Tibial artery (tissue), 4 donors: ENCODE measurements at regions not wholly inside any gene's neighbourhood (a gene's known extent, or its start where the extent isn't known, plus 50 kb on each side); places are given as distances from the start of the nearest gene placed in this dataset.

Experiments
- DNase-seq, 2 donors: peaks; one replicate each; pipeline ENCODE4 v3.0.0-alpha.2; 2019
- H3K27ac ChIP-seq, 2 donors: fragments of 200-600 bp; sonication (generic) in 1 of 2; 1 replicate in 1 of 2; 2 replicates in 1 of 2; pipeline ENCODE4 v1.5.1; 2018 to 2019; ENCODE audit warnings: mild to moderate bottlenecking in 1 of 2
- H3K27me3 ChIP-seq, 2 donors: fragments of 200-600 bp; sonication (generic) in 1 of 2; one replicate each; pipeline versions ENCODE4 v1.5.1 to v1.6.0; 2016 to 2019
- H3K36me3 ChIP-seq, 3 donors: fragments of 200-600 bp; sonication (generic) in 2 of 3; one replicate each; pipeline ENCODE4 v1.5.1; 2016 to 2019; ENCODE audit warnings: mild to moderate bottlenecking in 2 of 3
- H3K4me1 ChIP-seq, 4 donors: fragments of 200-600 bp; sonication (generic) in 2 of 4; 1 replicate in 3 of 4; 2 replicates in 1 of 4; pipeline ENCODE4 v1.5.1; 2016 to 2019
- H3K4me3 ChIP-seq, 2 donors: fragments of 200-600 bp; sonication (generic) in 1 of 2; 1 replicate in 1 of 2; 2 replicates in 1 of 2; pipeline ENCODE4 v1.5.1; 2018 to 2019; ENCODE audit warnings: mild to moderate bottlenecking in 2 of 2
- H3K9me3 ChIP-seq, 3 donors: fragments of 200-600 bp; sonication (generic) in 1 of 3; one replicate each; pipeline ENCODE4 v1.5.1; 2016 to 2019
- intact Hi-C: fragments of 100-400 bp; cut with DNase I; formaldehyde crosslinking; loops from one replicate; pipeline ENCODE4 v1.15.0; 2023; ENCODE audit warnings: low total_unique reads
- TF ChIP-seq, protein P1 (sequence below), 2 experiments: fragments of 200-600 bp in 1 of 2; fragments of 450-650 bp in 1 of 2; IDR thresholded peaks; one replicate each; pipeline ENCODE4 v1.5.1; 2017 to 2019; ENCODE audit warnings: antibody characterized with exemption in 2 of 2, mild to moderate bottlenecking in 1 of 2, moderate library complexity in 1 of 2

DNA sequence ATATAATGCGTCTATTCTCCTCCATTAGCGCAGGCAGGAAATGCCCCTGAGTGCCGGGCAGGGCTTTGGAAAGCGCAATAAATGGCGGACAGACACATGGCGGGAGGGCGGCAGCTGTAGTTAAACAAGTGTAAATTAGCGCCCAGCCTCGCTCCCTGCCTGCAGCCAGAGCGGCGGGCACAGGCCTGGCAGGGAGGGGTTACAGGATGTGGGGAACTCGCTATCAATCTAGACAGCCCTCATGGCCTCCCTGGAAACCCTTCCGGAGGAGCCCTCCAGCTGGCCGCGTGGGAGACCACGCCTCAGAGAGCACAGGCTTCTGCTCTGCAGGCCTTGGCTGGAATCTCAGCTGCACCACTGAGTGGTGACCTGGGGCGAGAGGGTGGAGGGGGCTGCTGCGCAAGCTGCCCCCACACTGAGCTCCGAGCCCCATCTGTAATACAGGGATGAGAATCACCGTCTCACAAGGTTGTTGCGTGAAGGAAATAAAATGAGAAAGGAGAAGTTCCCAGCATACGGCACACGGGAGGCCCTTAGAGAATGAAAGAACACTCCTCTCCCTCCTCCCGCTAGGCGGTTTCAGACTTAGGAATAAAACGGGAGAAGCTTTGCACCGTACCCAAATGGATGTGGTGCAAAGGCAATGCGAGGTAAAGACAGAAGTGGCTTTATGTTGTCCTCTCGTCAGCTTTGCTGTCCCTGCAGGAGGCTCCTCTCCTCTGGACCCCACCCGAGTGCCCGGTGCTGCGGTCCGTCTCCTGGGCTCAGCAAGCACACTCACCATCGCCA, 167.2 kb upstream of the POU3F1 start:
- intact Hi-C loops, result no loop called here
- H3K36me3 ChIP-seq, result no peaks in the 10 kb centered on the region
- H3K9me3 ChIP-seq, result no peaks in the 10 kb centered on the region
- H3K4me3 ChIP-seq, result no peak overlapping the region
- no peaks in the 10 kb centered on the region for H3K4me1 ChIP-seq
- TF ChIP-seq, protein P1, sequence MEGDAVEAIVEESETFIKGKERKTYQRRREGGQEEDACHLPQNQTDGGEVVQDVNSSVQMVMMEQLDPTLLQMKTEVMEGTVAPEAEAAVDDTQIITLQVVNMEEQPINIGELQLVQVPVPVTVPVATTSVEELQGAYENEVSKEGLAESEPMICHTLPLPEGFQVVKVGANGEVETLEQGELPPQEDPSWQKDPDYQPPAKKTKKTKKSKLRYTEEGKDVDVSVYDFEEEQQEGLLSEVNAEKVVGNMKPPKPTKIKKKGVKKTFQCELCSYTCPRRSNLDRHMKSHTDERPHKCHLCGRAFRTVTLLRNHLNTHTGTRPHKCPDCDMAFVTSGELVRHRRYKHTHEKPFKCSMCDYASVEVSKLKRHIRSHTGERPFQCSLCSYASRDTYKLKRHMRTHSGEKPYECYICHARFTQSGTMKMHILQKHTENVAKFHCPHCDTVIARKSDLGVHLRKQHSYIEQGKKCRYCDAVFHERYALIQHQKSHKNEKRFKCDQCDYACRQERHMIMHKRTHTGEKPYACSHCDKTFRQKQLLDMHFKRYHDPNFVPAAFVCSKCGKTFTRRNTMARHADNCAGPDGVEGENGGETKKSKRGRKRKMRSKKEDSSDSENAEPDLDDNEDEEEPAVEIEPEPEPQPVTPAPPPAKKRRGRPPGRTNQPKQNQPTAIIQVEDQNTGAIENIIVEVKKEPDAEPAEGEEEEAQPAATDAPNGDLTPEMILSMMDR (IDR thresholded peaks at IDR 0.05), result no peak
- DNase-seq, result no peak
- no peak overlapping the region for H3K27ac ChIP-seq
- peaks cover 0 to 16% of the 10 kb centered on the region in 2 donors for H3K27me3 ChIP-seq

- DNase-seq, result no peak
- Histone ChIP-seq H3K4me1 (no peaks in the 10 kb centered on the region), H3K4me3 (no peak overlapping the region), H3K27me3 (peaks cover 0 to 8% of the 10 kb centered on the region in 2 donors), H3K27ac (no peak overlapping the region), H3K9me3 (no peaks in the 10 kb centered on the region), H3K36me3 (no peaks in the 10 kb centered on the region)
- intact Hi-C loops, result no loop called here
- TF ChIP-seq, protein P1 (IDR thresholded peaks at IDR 0.05), result no peak
These were observed 164.2 kb upstream of the POU3F1 start for GRCh38 chr1:38210895-38211177.

DNA sequence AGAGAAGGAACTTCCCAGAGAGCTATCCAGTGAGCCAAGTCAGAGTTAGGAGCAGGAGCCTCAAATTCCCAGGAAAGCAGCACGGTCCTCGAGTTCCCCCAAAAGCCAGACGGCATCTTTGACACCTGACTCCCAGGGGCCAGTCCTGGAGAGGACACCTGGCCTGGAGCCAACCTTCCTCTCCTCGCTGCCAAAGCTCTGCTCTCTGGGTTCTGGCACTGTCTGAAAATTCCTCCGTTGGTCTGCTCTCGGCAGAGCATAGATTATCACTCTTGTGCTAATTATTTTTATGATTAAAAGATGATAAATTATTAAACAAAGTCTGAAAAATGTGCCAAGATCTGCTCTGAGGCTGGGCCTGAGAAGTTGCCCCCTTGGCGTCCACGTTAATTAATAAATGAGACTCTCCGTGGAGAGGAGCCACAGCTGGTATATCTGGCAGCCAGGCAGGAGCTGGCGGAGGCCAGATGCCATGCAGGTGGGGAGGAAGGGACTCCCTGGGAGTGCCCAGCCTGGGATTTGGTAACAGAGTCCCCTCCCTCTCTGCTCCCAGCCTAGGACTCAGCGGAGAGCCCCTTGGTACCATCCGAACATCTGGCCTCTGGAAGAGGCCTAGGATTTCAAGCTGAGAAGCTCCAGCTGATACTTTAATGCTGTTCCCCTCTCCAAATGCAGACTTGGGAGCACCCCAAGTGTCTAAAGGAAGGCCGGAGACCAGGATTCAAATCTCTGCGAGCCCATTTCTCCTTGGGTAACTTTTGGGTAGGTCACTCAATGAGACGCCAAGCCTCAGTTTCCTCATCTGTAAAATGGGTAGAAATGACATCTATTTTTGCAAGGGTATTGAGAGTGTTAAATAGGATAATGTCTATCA, 163.7 kb upstream of the POU3F1 start:
- TF ChIP-seq, protein P1 (IDR thresholded peaks at IDR 0.05), result no peak
- Histone ChIP-seq H3K4me1 (no peaks in the 10 kb centered on the region), H3K4me3 (no peak overlapping the region), H3K27me3 (peaks cover 0 to 8% of the 10 kb centered on the region in 2 donors), H3K36me3 (no peaks in the 10 kb centered on the region), H3K27ac (no peak overlapping the region), H3K9me3 (no peaks in the 10 kb centered on the region)
- DNase-seq, result no peak
- intact Hi-C loops, result no loop called here

- intact Hi-C loops, result no loop called here
- no peaks in the 10 kb centered on the region for H3K36me3 ChIP-seq
- no peaks in the 10 kb centered on the region for H3K9me3 ChIP-seq
- TF ChIP-seq, protein P1 (IDR thresholded peaks at IDR 0.05), result no peak
- no peaks in the 10 kb centered on the region for H3K4me1 ChIP-seq
- no peak overlapping the region for H3K4me3 ChIP-seq
- H3K27ac ChIP-seq, result no peak overlapping the region
- DNase-seq, result no peak
- H3K27me3 ChIP-seq, result peaks cover 0 to 8% of the 10 kb centered on the region in 2 donors
These were observed 162.4 kb upstream of the POU3F1 start for GRCh38 chr1:38208716-38209632.

DNA sequence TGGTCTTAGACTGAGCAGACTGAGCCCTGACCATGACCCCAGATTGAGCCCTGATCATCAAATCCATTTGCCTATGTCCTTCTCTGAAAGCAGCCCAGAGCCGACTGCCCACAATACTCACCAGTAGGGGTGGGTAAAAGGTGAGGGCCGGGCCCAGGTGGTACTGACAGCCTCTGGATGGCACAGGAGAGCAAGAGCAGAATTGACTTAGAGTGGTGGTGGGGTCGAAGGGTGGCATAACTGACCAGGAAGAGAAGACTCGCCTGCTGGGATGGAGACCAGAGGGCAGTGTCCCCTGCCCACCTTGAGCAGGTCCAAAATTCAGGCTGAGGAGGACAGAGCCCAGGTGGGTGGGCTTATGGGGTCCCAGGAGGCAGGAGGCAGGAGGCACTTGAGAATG, 161.3 kb upstream of the POU3F1 start:
- intact Hi-C loops, result no loop called here
- Histone ChIP-seq H3K9me3 (no peaks in the 10 kb centered on the region), H3K27me3 (peaks cover 0 to 2% of the 10 kb centered on the region in 2 donors), H3K36me3 (no peaks in the 10 kb centered on the region), H3K4me1 (no peaks in the 10 kb centered on the region), H3K4me3 (no peak overlapping the region), H3K27ac (no peak overlapping the region)
- no peak for DNase-seq
- TF ChIP-seq, protein P1 (IDR thresholded peaks at IDR 0.05), result no peak
